ENCODE measurements at regions not wholly inside any gene's neighbourhood (a gene's known extent, or its start where the extent isn't known, plus 50 kb on each side); places are given as distances from the start of the nearest gene placed in this dataset.

GRCh38 chr2:192307530-192307929, 112.8 kb upstream of the TMEFF2 start:
- no peak for DNase-seq (ENCODE audit: low spot score)
- H2AFZ ChIP-seq (ENCODE audit: low read length), result no peak overlapping the region
- no peak overlapping the region for H3K27ac ChIP-seq (ENCODE audit: low read depth, low read length, poor library complexity, severe bottlenecking)
- no peaks in the 10 kb centered on the region for H4K20me1 ChIP-seq (ENCODE audit: insufficient read depth, low read length)
- ChIA-PET CTCF (ENCODE audit: unreplicated experiment) (no interaction called here), POLR2A (no interaction called here)
- no peaks in the 10 kb centered on the region for H3K79me2 ChIP-seq (ENCODE audit: insufficient read depth, low read depth, low read length)
- no TSS peak for BruUV-seq (replicated peaks)
- no peaks in the 10 kb centered on the region for H3K4me1 ChIP-seq (ENCODE audit: insufficient read depth, low read length, poor library complexity, severe bottlenecking)
- no peaks in the 10 kb centered on the region for H3K9me2 ChIP-seq (ENCODE audit: insufficient read depth, low read length)
- no peak for TF ChIP-seq EZH2phosphoT487 (IDR thresholded peaks at IDR 0.05; ENCODE audit: borderline replicate concordance, low read depth, low read length)
- TF ChIP-seq CTCF (conservative IDR thresholded peaks at IDR 0.05; ENCODE audit: low read length), result no peak
- H3K36me3 ChIP-seq (ENCODE audit: insufficient read depth, low read length), result no peaks in the 10 kb centered on the region
- H3K9me3 ChIP-seq (ENCODE audit: low read length), result no peaks in the 10 kb centered on the region
- intact Hi-C loops (cut with micrococcal nuclease; ENCODE audit: unreplicated experiment), result no loop called here
- no peak overlapping the region for H3K4me2 ChIP-seq (ENCODE audit: low read length)
- no peak overlapping the region for H3K4me3 ChIP-seq (ENCODE audit: low read depth, low read length, poor library complexity, severe bottlenecking)

GRCh38 chr2:192298664-192299063, 103.9 kb upstream of the TMEFF2 start:
- intact Hi-C loops (cut with micrococcal nuclease; ENCODE audit: unreplicated experiment), result no loop called here
- POLR2A ChIA-PET, result interaction anchor here (0.6 kb wide), 2 partner anchors 35 to 99 kb away, joined by 3 read pairs; no protein-coding TSS in a partner anchor
- Histone ChIP-seq H3K9me2 (ENCODE audit: insufficient read depth, low read length) (no peaks in the 10 kb centered on the region), H2AFZ (ENCODE audit: low read length) (no peak overlapping the region), H3K79me2 (ENCODE audit: insufficient read depth, low read depth, low read length) (no peaks in the 10 kb centered on the region), H3K4me3 (ENCODE audit: low read depth, low read length, poor library complexity, severe bottlenecking) (no peak overlapping the region), H3K36me3 (ENCODE audit: insufficient read depth, low read length) (no peaks in the 10 kb centered on the region), H3K4me2 (ENCODE audit: low read length) (no peak overlapping the region), H3K27ac (ENCODE audit: low read depth, low read length, poor library complexity, severe bottlenecking) (no peak overlapping the region), H4K20me1 (ENCODE audit: insufficient read depth, low read length) (no peaks in the 10 kb centered on the region), H3K4me1 (ENCODE audit: insufficient read depth, low read length, poor library complexity, severe bottlenecking) (no peaks in the 10 kb centered on the region), H3K9me3 (ENCODE audit: low read length) (no peaks in the 10 kb centered on the region)
- DNase-seq (ENCODE audit: low spot score), result no peak
- TF ChIP-seq CTCF (conservative IDR thresholded peaks at IDR 0.05; ENCODE audit: low read length) (no peak), EZH2phosphoT487 (IDR thresholded peaks at IDR 0.05; ENCODE audit: borderline replicate concordance, low read depth, low read length) (no peak)
- CTCF ChIA-PET (ENCODE audit: unreplicated experiment), result no interaction called here
- BruUV-seq (replicated peaks), result no TSS peak

- TF ChIP-seq CTCF (conservative IDR thresholded peaks at IDR 0.05; ENCODE audit: low read length) (no peak), EZH2phosphoT487 (IDR thresholded peaks at IDR 0.05; ENCODE audit: borderline replicate concordance, low read depth, low read length) (no peak)
- H3K79me2 ChIP-seq (ENCODE audit: insufficient read depth, low read depth, low read length), result no peaks in the 10 kb centered on the region
- intact Hi-C loops (cut with micrococcal nuclease; ENCODE audit: unreplicated experiment), result no loop called here
- no peak overlapping the region for H3K27ac ChIP-seq (ENCODE audit: low read depth, low read length, poor library complexity, severe bottlenecking)
- no peaks in the 10 kb centered on the region for H3K36me3 ChIP-seq (ENCODE audit: insufficient read depth, low read length)
- H3K4me2 ChIP-seq (ENCODE audit: low read length), result no peak overlapping the region
- no peaks in the 10 kb centered on the region for H3K9me2 ChIP-seq (ENCODE audit: insufficient read depth, low read length)
- no peaks in the 10 kb centered on the region for H3K4me1 ChIP-seq (ENCODE audit: insufficient read depth, low read length, poor library complexity, severe bottlenecking)
- H4K20me1 ChIP-seq (ENCODE audit: insufficient read depth, low read length), result no peaks in the 10 kb centered on the region
- ChIA-PET POLR2A (interaction anchor here (1.0 kb wide), 1 partner anchor 9 kb away, joined by 4 read pairs; no protein-coding TSS in a partner anchor), CTCF (ENCODE audit: unreplicated experiment) (no interaction called here)
- no peak overlapping the region for H3K4me3 ChIP-seq (ENCODE audit: low read depth, low read length, poor library complexity, severe bottlenecking)
- no TSS peak for BruUV-seq (replicated peaks)
- H3K9me3 ChIP-seq (ENCODE audit: low read length), result no peaks in the 10 kb centered on the region
- H2AFZ ChIP-seq (ENCODE audit: low read length), result no peak overlapping the region
- no peak for DNase-seq (ENCODE audit: low spot score)
Measured at GRCh38 chr2:192292478-192292877, 97.7 kb upstream of the TMEFF2 start.
